Karpas-422 (cell line): ENCODE measurements at regions not wholly inside any gene's neighbourhood (a gene's known extent, or its start where the extent isn't known, plus 50 kb on each side); places are given as distances from the start of the nearest gene placed in this dataset.

Source experiments
- DNase-seq: peaks from one replicate; pipeline ENCODE4 v3.0.0-alpha.2; 2015
- H2AFZ ChIP-seq: fragments of 200-600 bp; sonication (generic); 2 replicates; pipeline ENCODE4 v1.6.1; 2014; ENCODE audit warnings: antibody characterized with exemption, low read length, mixed read lengths
- H3K27ac ChIP-seq: fragments of 200-600 bp; sonication (generic); 2 replicates; pipeline ENCODE4 v1.5.1; 2014; ENCODE audit warnings: mild to moderate bottlenecking, low read length, moderate library complexity
- H3K27me3 ChIP-seq: fragments of 200-600 bp; sonication (generic); 2 replicates; pipeline ENCODE4 v1.6.1; 2014; ENCODE audit warnings: low read length, mixed read lengths
- H3K36me3 ChIP-seq: fragments of 200-600 bp; sonication (generic); 2 replicates; pipeline ENCODE4 v1.6.1; 2014; ENCODE audit warnings: low read length, mixed read lengths; ENCODE audit not compliant: insufficient read depth
- H3K4me1 ChIP-seq: fragments of 200-600 bp; sonication (generic); 2 replicates; pipeline ENCODE4 v1.6.1; 2014; ENCODE audit warnings: mild to moderate bottlenecking, low read length, mixed read lengths
- H3K4me2 ChIP-seq: fragments of 200-600 bp; sonication (generic); 2 replicates; pipeline ENCODE4 v1.6.1; 2014; ENCODE audit warnings: low read length, low read depth, mild to moderate bottlenecking; ENCODE audit not compliant: poor library complexity, severe bottlenecking
- H3K4me3 ChIP-seq: fragments of 200-600 bp; sonication (generic); 2 replicates; pipeline ENCODE4 v1.5.1; 2014; ENCODE audit warnings: mild to moderate bottlenecking, antibody characterized with exemption, low read length, mixed read lengths
- H3K79me2 ChIP-seq: fragments of 200-600 bp; sonication (generic); 2 replicates; pipeline ENCODE4 v1.6.1; 2014; ENCODE audit warnings: mild to moderate bottlenecking, low read length, mixed read lengths
- H3K9ac ChIP-seq: fragments of 200-600 bp; sonication (generic); 2 replicates; pipeline ENCODE4 v1.6.0; 2014; ENCODE audit warnings: low read length
- H3K9me2 ChIP-seq: fragments of 200-600 bp; sonication (generic), shearing (Covaris generic); replicated peaks from 2 replicates; pipeline ENCODE4 v1.6.0; 2014; ENCODE audit warnings: mild to moderate bottlenecking, low read length, moderate library complexity; ENCODE audit not compliant: insufficient read depth
- H3K9me3 ChIP-seq: fragments of 300-700, 200-600 bp; sonication (generic); 2 replicates; pipeline ENCODE4 v1.6.1; 2014; ENCODE audit warnings: low read length, mixed read lengths
- H4K20me1 ChIP-seq: fragments of 200-600 bp; sonication (generic); 2 replicates; pipeline ENCODE4 v1.6.1; 2014; ENCODE audit warnings: mild to moderate bottlenecking, antibody characterized with exemption, low read length, low read depth; ENCODE audit not compliant: insufficient read depth

- Histone ChIP-seq H3K4me1 (no peaks in the 10 kb centered on the region), H4K20me1 (no peaks in the 10 kb centered on the region), H3K27me3 (no peaks in the 10 kb centered on the region), H2AFZ (no peak overlapping the region), H3K79me2 (no peaks in the 10 kb centered on the region), H3K36me3 (no peaks in the 10 kb centered on the region), H3K4me3 (no peak overlapping the region), H3K9me2 (no peaks in the 10 kb centered on the region), H3K27ac (no peak overlapping the region), H3K4me2 (no peak overlapping the region), H3K9ac (no peak overlapping the region), H3K9me3 (no peaks in the 10 kb centered on the region)
- DNase-seq = no peak
Observed at GRCh38 chr3:13718000-13718399, 161.9 kb downstream of the WNT7A start.

- Histone ChIP-seq H3K9me2 (no peaks in the 10 kb centered on the region), H3K9ac (no peak overlapping the region), H3K9me3 (no peaks in the 10 kb centered on the region), H3K4me3 (no peak overlapping the region), H3K27ac (no peak overlapping the region), H3K36me3 (no peaks in the 10 kb centered on the region), H3K27me3 (no peaks in the 10 kb centered on the region), H4K20me1 (no peaks in the 10 kb centered on the region), H3K79me2 (no peaks in the 10 kb centered on the region), H2AFZ (no peak overlapping the region), H3K4me2 (no peak overlapping the region), H3K4me1 (no peaks in the 10 kb centered on the region)
- DNase-seq = no peak
Observed at GRCh38 chr3:13717222-13717895, 162.5 kb downstream of the WNT7A start.

- no peak for DNase-seq
- Histone ChIP-seq H4K20me1 (no peaks in the 10 kb centered on the region), H3K36me3 (no peaks in the 10 kb centered on the region), H3K27ac (no peak overlapping the region), H3K4me1 (no peaks in the 10 kb centered on the region), H3K4me3 (no peak overlapping the region), H2AFZ (no peak overlapping the region), H3K79me2 (no peaks in the 10 kb centered on the region), H3K9me3 (no peaks in the 10 kb centered on the region), H3K4me2 (no peak overlapping the region), H3K27me3 (no peaks in the 10 kb centered on the region), H3K9ac (no peak overlapping the region), H3K9me2 (no peaks in the 10 kb centered on the region)
Observed at GRCh38 chr3:13716540-13717221, 163.2 kb downstream of the WNT7A start.

DNA sequence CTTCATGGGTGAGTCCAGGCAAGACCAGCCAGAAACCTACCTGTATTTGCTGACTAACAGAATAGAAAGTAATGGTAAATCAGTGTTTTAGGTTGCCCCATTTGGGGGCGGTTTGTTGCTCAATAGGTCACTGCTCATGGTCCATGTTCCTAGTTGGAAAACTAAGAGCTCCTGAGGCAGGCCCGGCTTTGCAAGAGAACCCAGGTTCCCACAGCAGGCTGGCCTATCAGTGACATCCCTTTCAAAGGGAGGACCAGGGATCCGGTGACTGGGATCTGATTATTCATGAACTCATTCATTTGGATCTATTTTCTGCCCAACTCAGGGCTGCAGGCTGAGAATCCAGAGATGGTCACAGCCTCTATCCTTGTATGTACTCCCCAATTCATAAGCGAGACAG is 163.9 kb downstream of the WNT7A start:
- Histone ChIP-seq H3K9ac (no peak overlapping the region), H3K9me2 (no peaks in the 10 kb centered on the region), H3K4me1 (no peaks in the 10 kb centered on the region), H3K4me2 (no peak overlapping the region), H3K9me3 (no peaks in the 10 kb centered on the region), H3K4me3 (no peak overlapping the region), H4K20me1 (no peaks in the 10 kb centered on the region), H3K36me3 (no peaks in the 10 kb centered on the region), H3K27ac (no peak overlapping the region), H3K27me3 (no peaks in the 10 kb centered on the region), H2AFZ (no peak overlapping the region), H3K79me2 (no peaks in the 10 kb centered on the region)
- DNase-seq = no peak

GRCh38 chr3:13715167-13715954 is 164.5 kb downstream of the WNT7A start:
- DNase-seq = no peak

GRCh38 chr3:13714251-13714916 is 165.5 kb downstream of the FBLN2 start:
- Histone ChIP-seq H3K9me3 (no peaks in the 10 kb centered on the region), H3K9ac (no peak overlapping the region), H3K36me3 (no peaks in the 10 kb centered on the region), H3K4me2 (no peak overlapping the region), H3K9me2 (no peaks in the 10 kb centered on the region), H3K4me1 (no peaks in the 10 kb centered on the region), H3K27me3 (no peaks in the 10 kb centered on the region), H4K20me1 (no peaks in the 10 kb centered on the region), H3K79me2 (no peaks in the 10 kb centered on the region), H2AFZ (no peak overlapping the region), H3K27ac (no peak overlapping the region), H3K4me3 (no peak overlapping the region)
- DNase-seq = no peak

More at GRCh38 chr3:13715167-13715954, 164.5 kb downstream of the WNT7A start:
- no peak overlapping the region for H3K27ac ChIP-seq
- H2AFZ ChIP-seq = no peak overlapping the region
- H3K79me2 ChIP-seq = no peaks in the 10 kb centered on the region
- no peaks in the 10 kb centered on the region for H3K9me2 ChIP-seq
- H3K9ac ChIP-seq = no peak overlapping the region
- no peaks in the 10 kb centered on the region for H3K36me3 ChIP-seq
- no peaks in the 10 kb centered on the region for H4K20me1 ChIP-seq
- H3K4me2 ChIP-seq = no peak overlapping the region
- no peak overlapping the region for H3K4me3 ChIP-seq
- no peaks in the 10 kb centered on the region for H3K9me3 ChIP-seq
- H3K27me3 ChIP-seq = no peaks in the 10 kb centered on the region
- no peaks in the 10 kb centered on the region for H3K4me1 ChIP-seq

GRCh38 chr3:13713396-13713795 is 164.5 kb downstream of the FBLN2 start:
- H3K79me2 ChIP-seq = no peaks in the 10 kb centered on the region
- no peaks in the 10 kb centered on the region for H3K9me2 ChIP-seq
- no peak overlapping the region for H3K4me2 ChIP-seq
- H3K9me3 ChIP-seq = no peaks in the 10 kb centered on the region
- H2AFZ ChIP-seq = no peak overlapping the region
- no peak for DNase-seq
- H3K4me1 ChIP-seq = no peaks in the 10 kb centered on the region
- no peaks in the 10 kb centered on the region for H3K27me3 ChIP-seq
- no peak overlapping the region for H3K9ac ChIP-seq
- H3K36me3 ChIP-seq = no peaks in the 10 kb centered on the region
- no peak overlapping the region for H3K27ac ChIP-seq
- no peaks in the 10 kb centered on the region for H4K20me1 ChIP-seq
- H3K4me3 ChIP-seq = no peak overlapping the region

- no peak overlapping the region for H3K4me2 ChIP-seq
Observed at GRCh38 chr3:13712682-13713180, 163.8 kb downstream of the FBLN2 start.

More at GRCh38 chr3:13712682-13713180, 163.8 kb downstream of the FBLN2 start:
- no peak for DNase-seq
- Histone ChIP-seq H3K9ac (no peak overlapping the region), H3K9me3 (no peaks in the 10 kb centered on the region), H3K27me3 (no peaks in the 10 kb centered on the region), H3K79me2 (no peaks in the 10 kb centered on the region), H4K20me1 (no peaks in the 10 kb centered on the region), H3K27ac (no peak overlapping the region), H3K9me2 (no peaks in the 10 kb centered on the region), H3K4me1 (no peaks in the 10 kb centered on the region), H2AFZ (no peak overlapping the region), H3K36me3 (no peaks in the 10 kb centered on the region), H3K4me3 (no peak overlapping the region)
